Body of pancreas (tissue), 4 donors: ENCODE measurements at regions not wholly inside any gene's neighbourhood (a gene's known extent, or its start where the extent isn't known, plus 50 kb on each side); places are given as distances from the start of the nearest gene placed in this dataset.
"Not testable (repeated sequence)": the region's sequence is repeated elsewhere in the genome, so short reads cannot be mapped to it uniquely, and the experiment has no call there.

Source experiments
- ATAC-seq: fragments of 150-250 bp; one replicate; pipeline ENCODE4 v1.9.1; 2016
- DNase-seq, 4 donors: peaks; one replicate each; pipeline ENCODE4 v3.0.0-alpha.2; 2019
- H3K27ac ChIP-seq, 4 donors: fragments of 200-600 bp; sonication (generic); 1 replicate in 3 of 4; 2 replicates in 1 of 4; pipeline versions ENCODE4 v1.5.1 to v1.6.1; 2016 to 2019; ENCODE audit warnings: mild to moderate bottlenecking in 1 of 4, mixed read lengths in 1 of 4, moderate library complexity in 1 of 4
- H3K27me3 ChIP-seq, 2 donors: fragments of 200-600 bp; sonication (generic); one replicate each; pipeline ENCODE4 v1.6.0; 2016; ENCODE audit warnings: mild to moderate bottlenecking in 1 of 2
- H3K36me3 ChIP-seq, 2 donors: fragments of 200-600 bp; sonication (generic); replicated peaks in 1 of 2; 2 replicates each; pipeline ENCODE4 v1.5.1; 2016; ENCODE audit warnings: low read depth in 2 of 2; ENCODE audit not compliant: insufficient read depth in 1 of 2
- H3K4me1 ChIP-seq: fragments of 200-600 bp; sonication (generic); one replicate; pipeline ENCODE4 v1.6.0; 2016
- H3K4me3 ChIP-seq, 2 donors: fragments of 200-600 bp; sonication (generic); 1 replicate in 1 of 2; 2 replicates in 1 of 2; pipeline ENCODE4 v1.5.1; 2016 to 2019
- H3K9me3 ChIP-seq, 3 donors: fragments of 200-600 bp; sonication (generic); 1 replicate in 2 of 3; 2 replicates in 1 of 3; pipeline ENCODE4 v1.5.1; 2016
- CTCF ChIP-seq, 7 experiments: fragments of 450-650 bp in 4 of 7; fragments of 200-600 bp in 3 of 7; sonication (generic) in 3 of 7; IDR thresholded peaks; one replicate each; pipeline ENCODE4 v1.5.1; 2016 to 2019; ENCODE audit warnings: antibody characterized with exemption in 7 of 7
- POLR2A ChIP-seq, 3 donors: fragments of 450-650 bp; IDR thresholded peaks; one replicate each; pipeline ENCODE4 v1.6.1; 2016; ENCODE audit warnings: antibody characterized with exemption in 3 of 3, mild to moderate bottlenecking in 2 of 3
- WGBS, 2 donors: methylation state at CpG; one replicate each; pipeline ENCODE4 v1.1.5; 2017; 5-methylcytosine and 5-hydroxymethylcytosine counted together
- intact Hi-C: fragments of 100-400 bp; cut with DNase I; formaldehyde crosslinking; loops from one replicate; pipeline ENCODE4 v1.15.1; 2023

- no peak for ATAC-seq
- TF ChIP-seq CTCF (IDR thresholded peaks at IDR 0.05) (no peak), POLR2A (IDR thresholded peaks at IDR 0.05) (no peak)
Measured at GRCh38 chr20:11697646-11698045, 220.0 kb upstream of the BTBD3 start.

GRCh38 chr20:11698124-11698523 is 219.6 kb upstream of the BTBD3 start:
- ATAC-seq (no peak), DNase-seq (no peak)
- H3K36me3 ChIP-seq, result no peaks in the 10 kb centered on the region
- no peaks in the 10 kb centered on the region for H3K4me1 ChIP-seq
- H3K27me3 ChIP-seq, result no peaks in the 10 kb centered on the region
- no peak overlapping the region for H3K4me3 ChIP-seq
- intact Hi-C loops, result no loop called here
- H3K9me3 ChIP-seq, result peaks cover 0 to 7% (median 0%) of the 10 kb centered on the region in 3 donors
- TF ChIP-seq POLR2A (IDR thresholded peaks at IDR 0.05) (no peak), CTCF (IDR thresholded peaks at IDR 0.05) (no peak)
- no peak overlapping the region for H3K27ac ChIP-seq

More at GRCh38 chr20:11697646-11698045, 220.0 kb upstream of the BTBD3 start:
- no peaks in the 10 kb centered on the region for H3K36me3 ChIP-seq
- H3K4me1 ChIP-seq, result no peaks in the 10 kb centered on the region
- 94 to 100% methylated on average over 1 of the region's 1 CpG for WGBS, 2 donors
- H3K27me3 ChIP-seq, result no peaks in the 10 kb centered on the region
- H3K27ac ChIP-seq, result no peak overlapping the region
- H3K9me3 ChIP-seq, result peaks cover 0 to 7% (median 0%) of the 10 kb centered on the region in 3 donors
- no peak for DNase-seq
- H3K4me3 ChIP-seq, result no peak overlapping the region
- intact Hi-C loops, result no loop called here

- no peak for ATAC-seq
- no peak for DNase-seq
- intact Hi-C loops, result no loop called here
- H3K36me3 ChIP-seq, result no peaks in the 10 kb centered on the region
- TF ChIP-seq CTCF (IDR thresholded peaks at IDR 0.05) (no peak), POLR2A (IDR thresholded peaks at IDR 0.05) (no peak)
- WGBS, 2 donors, result 55 to 61% methylated on average over 5 of the region's 5 CpGs
- H3K27me3 ChIP-seq, result no peaks in the 10 kb centered on the region
- H3K9me3 ChIP-seq, result peaks cover 0 to 7% (median 0%) of the 10 kb centered on the region in 3 donors
- H3K4me3 ChIP-seq, result no peak overlapping the region
- H3K27ac ChIP-seq, result no peak overlapping the region
- no peaks in the 10 kb centered on the region for H3K4me1 ChIP-seq
Measured at GRCh38 chr20:11700831-11701230, 216.9 kb upstream of the BTBD3 start.

GRCh38 chr20:11702721-11703518 is 214.8 kb upstream of the BTBD3 start:
- no peaks in the 10 kb centered on the region for H3K9me3 ChIP-seq
- intact Hi-C loops, result no loop called here
- no peak overlapping the region for H3K4me3 ChIP-seq
- no peaks in the 10 kb centered on the region for H3K36me3 ChIP-seq
- 77 to 92% methylated on average over 2 of the region's 2 CpGs for WGBS, 2 donors
- DNase-seq, result no peak
- no peak for ATAC-seq
- no peak overlapping the region for H3K27ac ChIP-seq
- H3K27me3 ChIP-seq, result no peaks in the 10 kb centered on the region
- TF ChIP-seq POLR2A (IDR thresholded peaks at IDR 0.05) (no peak), CTCF (IDR thresholded peaks at IDR 0.05) (no peak)
- H3K4me1 ChIP-seq, result no peaks in the 10 kb centered on the region

GRCh38 chr20:11705512-11705911 is 212.2 kb upstream of the BTBD3 start:
- Histone ChIP-seq H3K4me1 (no peaks in the 10 kb centered on the region), H3K4me3 (no peak overlapping the region), H3K9me3 (no peaks in the 10 kb centered on the region), H3K27ac (no peak overlapping the region), H3K27me3 (no peaks in the 10 kb centered on the region), H3K36me3 (no peaks in the 10 kb centered on the region)
- ATAC-seq, result no peak
- no peak for TF ChIP-seq POLR2A (IDR thresholded peaks at IDR 0.05)
- no peak for TF ChIP-seq CTCF (IDR thresholded peaks at IDR 0.05)
- DNase-seq, result no peak
- intact Hi-C loops, result no loop called here

- ATAC-seq, intact Hi-C loops, H3K36me3 ChIP-seq, H3K27ac ChIP-seq, H3K4me3 ChIP-seq, H3K4me1 ChIP-seq, H3K27me3 ChIP-seq, DNase-seq, H3K9me3 ChIP-seq: not testable (repeated sequence)
- WGBS, 2 donors, result 72 to 76% methylated on average over 9 of the region's 9 CpGs
Measured at GRCh38 chr20:11708223-11708622, 209.5 kb upstream of the BTBD3 start.
